ENCODE measurements at regions not wholly inside any gene's neighbourhood (a gene's known extent, or its start where the extent isn't known, plus 50 kb on each side); places are given as distances from the start of the nearest gene placed in this dataset.

GRCh38 chr20:63083831-63084562 lies 77.2 kb upstream of the BHLHE23 start:
- TF ChIP-seq YY1 (IDR thresholded peaks at IDR 0.05; ENCODE audit: insufficient read depth, insufficient read length) (no peak), ZNF274 (IDR thresholded peaks at IDR 0.05; ENCODE audit: low read depth, low read length) (no peak), SUZ12 (IDR thresholded peaks at IDR 0.05; ENCODE audit: extremely low read depth, insufficient read depth, insufficient read length) (no peak)

All from NT2/D1 (cell line).